ENCODE measurements at regions not wholly inside any gene's neighbourhood (a gene's known extent, or its start where the extent isn't known, plus 50 kb on each side); places are given as distances from the start of the nearest gene placed in this dataset.

GRCh38 chr1:221845650-221846371 lies 103.9 kb upstream of the DUSP10 start:
- no peak for DNase-seq (ENCODE audit: low spot score)

- no peak for DNase-seq (ENCODE audit: low spot score)
Measured at GRCh38 chr1:221841983-221842335, 100.1 kb upstream of the DUSP10 start.

- no peak for DNase-seq (ENCODE audit: low spot score)
Measured at GRCh38 chr1:221841251-221841982, 99.5 kb upstream of the DUSP10 start.

- DNase-seq (ENCODE audit: low spot score): no peak
Measured at GRCh38 chr1:221840511-221841243, 98.8 kb upstream of the DUSP10 start.

GRCh38 chr1:221839782-221840395 lies 98.0 kb upstream of the DUSP10 start:
- peak; percentile 89 for DNase-seq (ENCODE audit: low spot score)

DNA sequence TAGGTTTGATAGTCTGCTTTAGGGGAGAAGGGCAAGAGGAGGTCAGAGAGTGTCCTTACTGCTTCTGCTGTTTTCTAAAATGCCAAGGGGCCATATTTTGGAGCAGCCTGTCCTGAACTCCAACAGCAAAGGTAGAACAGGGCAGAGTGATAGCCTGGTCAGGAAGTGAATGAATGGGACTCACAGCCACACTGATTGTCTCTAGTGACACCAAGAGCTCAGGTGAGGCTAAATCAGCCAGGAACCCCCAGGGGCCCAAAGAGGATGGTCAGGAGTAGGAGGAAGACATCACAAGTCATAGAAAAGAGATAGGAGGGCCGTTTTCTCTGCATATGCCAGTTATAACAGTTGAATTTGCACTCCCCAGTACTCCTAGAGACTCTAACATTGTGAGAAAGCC lies 97.4 kb upstream of the DUSP10 start:
- DNase-seq (ENCODE audit: low spot score): no peak

DNA sequence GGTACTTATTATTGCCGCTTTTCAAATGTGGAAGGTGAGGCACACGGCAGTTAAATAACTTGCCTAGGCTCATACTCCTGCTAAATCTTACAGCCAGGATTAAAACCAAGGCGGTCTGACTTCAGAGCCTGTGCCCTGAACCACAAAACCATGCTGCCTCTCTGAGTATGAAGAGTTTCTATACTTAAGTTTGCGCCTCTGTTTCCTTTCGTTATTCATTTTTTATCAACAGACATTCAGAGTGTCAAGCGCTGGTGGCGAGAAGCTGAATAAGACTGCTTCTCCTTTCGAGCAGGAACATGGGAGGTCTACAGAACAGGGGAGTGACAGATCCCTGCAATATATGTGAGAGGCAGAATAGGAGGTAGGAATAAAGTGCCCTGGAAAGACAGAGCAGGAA lies 96.0 kb upstream of the DUSP10 start:
- peak; percentile 50 for DNase-seq (ENCODE audit: low spot score)

DNA sequence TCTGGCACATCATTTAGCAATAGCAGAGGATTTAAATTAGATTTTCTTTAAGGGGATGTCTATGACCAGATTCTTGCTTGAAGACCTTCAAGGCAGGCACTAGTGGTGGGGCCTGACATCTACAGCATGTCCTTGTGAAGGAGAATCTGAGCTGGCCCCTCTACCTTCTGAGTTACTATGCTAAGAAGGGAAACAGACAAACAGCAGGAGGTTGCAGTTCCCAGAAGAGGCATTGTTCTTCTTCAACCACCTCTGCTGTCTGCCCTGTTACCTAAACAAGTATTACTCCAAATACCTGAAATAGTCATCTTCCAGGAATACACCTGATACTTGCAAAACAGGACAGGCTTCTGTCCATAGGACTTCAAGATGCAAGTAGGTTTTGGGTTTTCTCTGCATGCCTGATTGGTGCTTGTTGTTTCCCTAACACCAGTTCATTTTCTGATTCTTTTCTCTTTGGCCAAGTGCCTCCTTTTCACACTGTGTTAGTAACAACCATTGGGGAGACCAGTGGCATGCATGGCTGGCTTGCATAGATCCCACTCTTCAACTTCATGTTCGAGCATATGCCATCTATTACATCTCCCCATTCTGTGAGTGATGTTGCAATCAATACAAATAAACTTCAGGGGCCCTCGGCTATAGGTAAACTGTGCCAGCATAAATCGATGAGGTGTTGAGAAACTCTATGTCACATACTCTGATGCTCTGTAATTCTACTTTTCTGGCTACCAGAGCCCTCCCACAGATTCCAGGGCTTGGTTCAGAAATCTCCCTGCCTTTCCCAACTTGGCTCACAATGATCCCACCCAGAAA lies 93.0 kb upstream of the DUSP10 start:
- DNase-seq (ENCODE audit: low spot score): no peak

DNA sequence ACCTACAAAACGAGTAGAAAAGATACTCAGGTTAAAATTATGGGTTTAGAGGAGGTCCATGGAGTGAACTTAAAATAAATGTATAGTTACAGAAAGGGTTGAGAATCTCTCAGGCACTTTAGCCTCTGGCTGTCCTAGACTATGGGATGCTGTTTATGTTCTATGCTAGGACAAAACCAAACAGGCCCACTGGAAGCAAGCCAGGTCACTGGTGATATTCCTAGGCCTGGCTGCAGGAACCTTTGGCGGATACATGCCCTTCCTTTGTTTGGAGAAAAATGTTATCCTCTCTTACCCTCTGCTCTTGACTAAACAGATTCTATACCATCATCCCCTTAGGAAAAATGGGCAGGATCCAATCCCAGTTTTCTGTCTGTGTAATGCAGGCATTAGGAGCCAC lies 90.7 kb upstream of the DUSP10 start:
- no peak for DNase-seq (ENCODE audit: low spot score)

DNA sequence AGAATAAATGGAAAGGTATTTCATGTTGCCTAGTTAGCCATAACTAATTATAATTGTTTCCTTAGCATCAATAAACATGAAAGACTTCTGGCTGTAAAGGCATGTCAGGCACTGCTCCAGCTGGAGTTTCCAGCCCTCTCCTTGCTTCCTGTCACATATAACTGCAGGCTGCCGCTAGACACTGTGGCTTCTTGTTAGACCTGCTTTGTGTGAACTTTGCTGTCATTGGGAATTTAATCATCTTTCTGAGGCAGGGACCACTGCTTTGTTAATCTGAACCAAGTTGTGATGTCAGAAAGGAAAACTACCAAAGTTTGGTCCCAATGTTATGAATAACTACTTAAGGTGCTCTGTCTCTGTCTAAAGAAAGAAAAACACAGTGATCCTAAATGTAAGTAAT lies 90.3 kb upstream of the DUSP10 start:
- no peak for DNase-seq (ENCODE audit: low spot score)

DNA sequence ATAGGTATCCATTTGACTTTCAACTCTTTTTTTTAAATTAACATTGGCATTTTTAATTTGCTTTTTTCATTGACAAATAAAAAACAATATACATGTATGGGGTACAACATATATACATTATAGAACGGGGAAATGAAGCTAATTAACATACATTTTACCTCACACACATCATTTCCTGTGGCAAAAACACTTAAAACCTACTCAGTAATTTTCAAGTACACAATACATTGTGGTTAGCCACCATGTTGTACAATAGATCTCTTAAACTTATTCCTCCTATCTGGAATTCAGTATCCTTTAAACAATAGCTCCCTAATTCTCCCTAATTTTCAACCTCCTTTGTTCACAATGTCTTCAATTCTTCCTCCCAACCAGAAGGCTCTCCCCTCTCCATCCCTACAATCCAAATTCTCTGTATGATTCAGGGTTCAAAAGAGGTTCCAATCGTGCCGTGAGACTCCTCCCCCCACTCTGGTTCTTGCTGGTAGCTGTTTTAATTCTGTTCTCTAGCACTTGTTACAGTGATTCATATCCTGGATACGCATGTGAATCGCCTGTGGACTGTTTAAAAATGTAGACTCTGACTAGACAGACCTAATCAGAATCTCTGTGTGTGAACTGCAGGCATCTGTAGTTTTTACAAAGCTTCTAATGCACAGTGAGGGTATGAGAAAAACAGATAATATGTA lies 87.6 kb upstream of the DUSP10 start:
- DNase-seq (ENCODE audit: low spot score): peak; percentile 85

DNA sequence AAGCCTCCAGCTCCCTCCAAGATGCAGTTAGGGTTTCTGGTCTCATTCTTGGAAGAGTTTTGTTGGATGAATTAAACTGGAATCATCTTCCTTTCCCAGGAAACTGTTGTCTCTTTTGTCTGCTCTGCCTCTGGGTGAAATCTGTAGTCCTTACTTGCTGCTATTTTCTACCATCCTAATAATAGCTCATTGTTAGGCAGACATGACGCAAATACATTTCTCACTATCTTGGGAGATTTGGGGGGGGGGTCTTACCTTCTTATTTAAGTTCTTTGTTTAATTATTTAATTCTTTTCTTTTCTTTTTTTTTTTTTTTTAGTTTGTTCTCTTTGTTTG lies 85.4 kb upstream of the DUSP10 start:
- no peak for DNase-seq (ENCODE audit: low spot score)

- DNase-seq (ENCODE audit: low spot score): no peak
Measured at GRCh38 chr1:221824909-221825308, 83.0 kb upstream of the DUSP10 start.

- peak; percentile 31 for DNase-seq (ENCODE audit: low spot score)
Measured at GRCh38 chr1:221824025-221824424, 82.1 kb upstream of the DUSP10 start.

GRCh38 chr1:221823561-221823960 lies 81.7 kb upstream of the DUSP10 start:
- no peak for DNase-seq (ENCODE audit: low spot score)

GRCh38 chr1:221823149-221823548 lies 81.3 kb upstream of the DUSP10 start:
- DNase-seq (ENCODE audit: low spot score): peak; percentile 32

GRCh38 chr1:221822591-221822990 lies 80.7 kb upstream of the DUSP10 start:
- DNase-seq (ENCODE audit: low spot score): no peak

- no peak for DNase-seq (ENCODE audit: low spot score)
Measured at GRCh38 chr1:221816899-221817298, 75.0 kb upstream of the DUSP10 start.

DNA sequence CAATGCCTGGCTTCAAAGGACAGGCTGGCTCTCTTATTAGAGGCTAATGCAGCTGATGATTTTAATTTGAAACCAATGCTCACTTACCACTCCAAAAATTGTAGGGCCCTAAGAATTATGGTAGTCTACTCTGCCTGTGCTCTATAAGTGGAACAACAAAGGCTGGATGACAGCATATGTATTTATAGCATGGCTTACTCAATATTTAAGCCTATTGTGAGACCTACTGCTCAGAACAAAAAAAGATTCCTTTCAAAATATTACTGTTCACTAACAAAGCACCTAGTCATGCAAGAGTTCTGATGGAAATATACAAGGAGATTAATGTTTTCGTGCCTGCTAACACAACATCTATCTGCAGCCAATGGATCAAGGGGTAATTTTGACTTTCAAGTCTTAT lies 73.8 kb upstream of the DUSP10 start:
- no peak for DNase-seq (ENCODE audit: low spot score)

DNA sequence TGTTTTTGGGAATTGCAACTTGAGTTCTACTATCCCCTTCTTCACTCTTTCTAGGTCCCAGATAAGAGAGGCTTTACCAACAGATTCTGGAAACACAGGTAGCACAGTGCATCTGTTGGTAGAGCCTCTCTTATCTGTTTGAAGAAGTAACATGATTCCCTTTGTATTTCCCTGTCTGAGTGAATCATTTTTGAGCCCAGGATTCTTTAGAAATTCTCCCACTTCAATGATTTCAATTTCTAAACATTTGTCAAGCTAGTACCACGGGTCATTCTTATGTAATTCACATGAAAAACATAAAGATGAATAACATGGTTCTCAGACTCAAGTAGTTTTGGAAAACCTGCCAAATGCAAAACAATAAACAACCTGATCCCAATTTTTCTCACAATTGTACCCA lies 72.0 kb upstream of the DUSP10 start:
- no peak for DNase-seq (ENCODE audit: low spot score)

DNA sequence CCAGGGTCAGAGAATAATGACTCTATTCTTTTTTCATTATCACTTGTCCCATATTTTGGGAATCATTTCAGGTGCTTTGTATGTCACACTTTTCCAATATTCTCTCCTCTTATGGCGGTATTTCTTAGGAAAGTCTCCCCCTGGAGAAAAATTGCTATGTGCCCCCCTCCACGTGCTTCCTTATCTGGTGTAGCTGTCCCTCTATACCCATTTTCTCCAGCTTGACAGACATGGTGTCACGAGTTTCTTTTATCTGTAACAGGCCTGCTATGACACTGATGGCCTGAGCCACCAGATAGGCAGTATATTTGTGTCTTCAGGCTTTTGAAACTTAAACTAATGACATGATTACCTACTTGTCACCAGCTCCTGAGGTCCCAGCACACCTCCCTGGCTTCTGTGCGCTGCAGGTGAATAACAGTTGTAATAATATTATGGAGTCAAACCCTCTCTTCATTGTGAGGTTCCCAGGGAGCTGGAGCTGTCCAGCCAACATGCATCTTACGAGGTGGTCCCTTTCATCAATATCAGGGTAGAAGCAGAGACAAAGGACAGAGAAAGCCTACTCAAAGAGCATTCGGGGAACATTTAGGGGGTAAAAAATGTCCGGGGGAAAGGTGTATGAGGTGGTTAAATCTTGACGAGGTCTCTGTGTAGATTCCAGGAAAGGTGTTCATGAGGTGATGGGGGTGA lies 71.2 kb upstream of the DUSP10 start:
- DNase-seq (ENCODE audit: low spot score): no peak
